ENCODE measurements at regions not wholly inside any gene's neighbourhood (a gene's known extent, or its start where the extent isn't known, plus 50 kb on each side); places are given as distances from the start of the nearest gene placed in this dataset.

DNA sequence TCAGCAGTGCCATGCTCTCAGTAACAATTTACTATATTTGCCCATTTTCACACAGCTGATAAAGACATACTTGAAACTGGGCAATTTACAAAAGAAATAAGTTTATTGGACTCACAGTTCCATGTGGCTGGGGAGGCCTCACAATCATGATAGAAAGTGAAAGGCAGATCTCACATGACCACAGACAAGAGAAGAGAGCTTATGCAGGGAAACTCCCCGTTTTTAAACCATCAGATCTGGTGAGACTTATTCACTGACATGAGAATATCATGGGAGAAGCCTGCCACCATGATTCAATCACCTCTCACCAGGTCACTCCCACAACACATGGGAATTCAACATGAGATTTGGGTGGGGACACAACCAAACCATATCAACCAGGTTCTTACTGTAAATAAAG, 112.1 kb upstream of the C1orf87 start:
- H3K36me3 ChIP-seq (ENCODE audit: insufficient read depth) = no peaks in the 10 kb centered on the region
- 44% methylated on average over 1 of the region's 1 CpG for WGBS
- no peak overlapping the region for H3K4me3 ChIP-seq (ENCODE audit: low read depth, low read length)
- no peak overlapping the region for H3K27ac ChIP-seq (ENCODE audit: low read depth)
- DNase-seq (ENCODE audit: extremely low spot score) = no peak
- no peaks in the 10 kb centered on the region for H3K4me1 ChIP-seq (ENCODE audit: insufficient read depth)

DNA sequence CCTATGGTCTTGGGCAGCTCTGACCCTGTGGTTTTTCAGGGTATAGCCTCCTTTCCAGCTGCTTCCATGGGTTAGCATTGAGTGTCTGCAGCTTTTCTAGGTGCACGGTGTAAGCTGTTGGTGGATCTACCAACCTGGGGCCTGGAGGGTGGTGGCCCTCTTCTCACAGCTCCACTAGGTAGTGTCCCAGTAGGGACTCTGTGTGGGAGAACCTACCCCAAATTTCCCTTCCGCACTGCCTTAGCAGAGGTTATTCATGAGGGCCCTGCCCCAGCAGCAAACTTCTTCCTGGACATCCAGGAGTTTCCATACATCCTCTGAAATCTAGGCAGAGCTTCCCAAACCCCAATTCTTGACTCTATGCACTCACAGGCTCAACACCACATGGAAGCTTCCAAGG, 111.0 kb upstream of the C1orf87 start:
- Histone ChIP-seq H3K36me3 (ENCODE audit: insufficient read depth) (no peaks in the 10 kb centered on the region), H3K27ac (ENCODE audit: low read depth) (no peak overlapping the region), H3K4me1 (ENCODE audit: insufficient read depth) (no peaks in the 10 kb centered on the region), H3K4me3 (ENCODE audit: low read depth, low read length) (no peak overlapping the region)
- DNase-seq (ENCODE audit: extremely low spot score) = no peak
- WGBS = 97% methylated on average over 2 of the region's 2 CpGs

DNA sequence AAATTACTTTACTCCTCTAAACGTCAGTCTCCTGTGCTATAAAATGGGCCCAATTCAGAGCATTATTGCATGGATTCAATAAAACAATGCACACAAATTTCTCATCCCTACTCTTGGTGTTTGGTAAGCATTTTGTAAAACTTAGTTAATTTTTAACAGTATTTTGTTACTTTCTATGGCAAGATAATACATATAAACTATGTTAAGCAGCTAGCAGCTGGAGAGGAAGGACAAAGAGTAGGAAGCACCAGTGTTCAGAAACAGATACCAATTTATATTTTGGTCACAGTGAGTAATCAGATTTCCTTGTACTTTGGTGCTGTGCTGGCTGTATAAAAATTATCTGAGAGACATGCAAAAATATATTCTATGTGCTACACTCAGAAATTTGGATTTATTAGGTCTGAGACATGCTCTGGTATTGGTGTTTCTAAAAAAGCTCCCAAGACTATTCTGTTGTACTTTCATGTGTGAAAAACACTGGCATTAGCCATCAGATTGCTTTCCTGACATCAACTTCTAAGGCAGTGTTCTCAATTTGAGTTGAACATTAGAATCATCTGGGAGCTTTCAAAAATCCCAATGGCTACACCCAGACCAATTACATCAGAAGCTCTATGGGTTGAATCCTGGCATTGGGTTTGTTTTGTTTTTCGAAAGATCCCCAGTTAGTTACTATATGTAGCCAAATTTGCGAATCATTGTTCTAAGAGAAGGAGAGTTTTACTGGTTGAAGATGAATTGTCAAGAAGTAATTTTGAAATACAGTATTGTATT, 100.3 kb upstream of the C1orf87 start:
- no peaks in the 10 kb centered on the region for H3K4me1 ChIP-seq (ENCODE audit: insufficient read depth)
- WGBS = 87% methylated on average over 3 of the region's 3 CpGs
- no peak overlapping the region for H3K4me3 ChIP-seq (ENCODE audit: low read depth, low read length)
- H3K36me3 ChIP-seq (ENCODE audit: insufficient read depth) = no peaks in the 10 kb centered on the region
- no peak for DNase-seq (ENCODE audit: extremely low spot score)
- H3K27ac ChIP-seq (ENCODE audit: low read depth) = no peak overlapping the region

DNA sequence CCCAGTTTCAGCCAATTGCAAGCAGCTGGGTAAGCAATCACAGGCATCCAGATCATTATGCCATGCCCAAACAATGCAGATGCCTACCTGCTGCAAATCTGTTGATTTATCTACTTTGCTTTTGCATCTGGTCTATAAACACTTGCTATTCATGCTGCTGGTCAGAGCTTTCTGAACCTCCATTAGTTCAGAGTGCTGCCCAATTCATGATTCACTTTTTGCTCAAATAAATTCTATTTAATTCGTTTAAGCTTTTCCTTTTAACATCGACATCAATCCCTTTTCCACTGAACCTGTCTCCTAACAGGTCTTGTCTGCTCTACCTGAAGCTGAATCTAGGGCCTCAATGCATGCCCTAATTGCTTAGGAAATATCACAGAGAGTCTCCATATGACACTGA, 99.4 kb upstream of the C1orf87 start:
- DNase-seq (ENCODE audit: extremely low spot score) = no peak

DNA sequence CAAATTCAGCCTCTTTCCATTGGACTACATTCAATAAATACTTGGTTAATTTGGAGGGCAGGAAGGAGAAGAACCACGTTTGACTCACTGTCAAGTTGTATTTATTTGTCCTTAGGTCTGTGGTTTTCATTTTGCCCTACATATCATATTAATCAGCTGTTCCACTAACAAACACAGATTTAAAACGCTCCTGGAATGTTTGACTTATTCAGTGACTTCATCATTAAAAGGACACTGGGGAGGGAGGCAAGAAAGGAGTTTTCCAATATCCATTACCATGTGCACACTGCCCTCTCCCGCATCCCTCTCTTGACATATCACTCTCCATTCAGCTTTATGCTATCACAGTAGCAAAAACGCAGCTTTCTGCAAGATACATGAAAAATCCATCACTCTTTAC, 98.2 kb upstream of the C1orf87 start:
- 59% methylated on average over 4 of the region's 4 CpGs for WGBS
- Histone ChIP-seq H3K27ac (ENCODE audit: low read depth) (no peak overlapping the region), H3K4me3 (ENCODE audit: low read depth, low read length) (no peak overlapping the region), H3K36me3 (ENCODE audit: insufficient read depth) (no peaks in the 10 kb centered on the region), H3K4me1 (ENCODE audit: insufficient read depth) (no peaks in the 10 kb centered on the region)
- DNase-seq (ENCODE audit: extremely low spot score) = no peak

More for the DNA sequence above, 99.4 kb upstream of the C1orf87 start:
- H3K4me3 ChIP-seq (ENCODE audit: low read depth, low read length) = no peak overlapping the region
- no peaks in the 10 kb centered on the region for H3K36me3 ChIP-seq (ENCODE audit: insufficient read depth)
- WGBS = 95% methylated on average over 2 of the region's 2 CpGs
- no peak overlapping the region for H3K27ac ChIP-seq (ENCODE audit: low read depth)
- no peaks in the 10 kb centered on the region for H3K4me1 ChIP-seq (ENCODE audit: insufficient read depth)

DNA sequence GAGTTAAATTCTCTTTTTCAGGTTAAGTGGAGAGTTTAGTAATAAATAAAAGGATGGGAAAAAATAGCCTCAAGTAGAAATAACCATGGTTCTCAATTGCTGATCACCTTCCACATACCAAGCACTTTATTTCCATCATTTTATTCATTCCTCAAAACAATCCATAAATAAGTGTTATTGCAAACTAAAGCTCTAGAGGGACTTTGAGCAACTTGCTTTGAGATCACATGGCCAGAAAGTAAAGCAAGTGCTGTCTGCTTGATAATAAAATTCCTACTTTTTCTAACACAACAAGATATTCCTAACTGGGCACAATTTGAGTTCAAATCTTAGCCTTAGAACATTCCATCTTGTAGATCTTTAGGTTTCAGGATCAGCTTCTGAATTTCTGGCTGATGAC, 97.1 kb upstream of the C1orf87 start:
- Histone ChIP-seq H3K4me1 (ENCODE audit: insufficient read depth) (no peaks in the 10 kb centered on the region), H3K4me3 (ENCODE audit: low read depth, low read length) (no peak overlapping the region), H3K36me3 (ENCODE audit: insufficient read depth) (no peaks in the 10 kb centered on the region), H3K27ac (ENCODE audit: low read depth) (no peak overlapping the region)
- DNase-seq (ENCODE audit: extremely low spot score) = no peak

DNA sequence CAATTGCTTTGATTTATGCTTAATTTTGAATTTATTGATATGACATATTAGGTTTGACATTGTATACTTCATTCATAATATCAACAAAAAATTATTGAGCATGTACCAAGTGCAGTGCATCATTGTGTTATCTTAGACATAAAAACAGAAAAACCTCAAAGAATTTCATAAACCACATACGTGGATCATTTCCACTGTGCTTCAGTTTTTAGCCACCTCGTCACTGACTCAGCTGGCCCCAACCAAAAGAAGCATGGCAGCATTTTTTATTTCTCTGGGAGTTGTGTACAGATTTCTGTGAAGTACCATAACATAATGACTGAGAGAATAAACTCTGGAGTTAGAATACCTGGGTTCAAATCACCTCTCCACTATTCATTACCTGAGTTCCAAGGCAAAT, 95.6 kb upstream of the C1orf87 start:
- WGBS = 56% methylated on average over 2 of the region's 2 CpGs
- DNase-seq (ENCODE audit: extremely low spot score) = no peak

DNA sequence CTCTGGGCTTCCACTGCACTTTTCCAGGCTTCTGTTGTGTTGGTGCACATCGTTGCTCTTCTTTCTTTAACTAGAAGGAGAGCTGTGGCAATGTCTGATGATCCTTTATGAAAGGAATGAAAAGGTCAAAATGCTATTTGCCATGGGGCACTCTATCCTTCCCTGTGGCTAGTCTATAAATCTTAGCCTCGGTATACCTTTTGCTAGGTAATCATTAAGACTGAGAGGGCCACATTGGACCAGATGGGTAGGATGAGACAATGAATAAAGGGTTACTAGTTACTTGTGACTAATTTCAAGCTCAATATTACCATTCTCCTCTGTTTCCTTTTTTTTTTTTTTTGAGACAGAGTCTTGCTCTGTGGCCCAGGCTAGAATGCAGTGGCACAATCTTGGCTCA, 89.4 kb upstream of the C1orf87 start:
- Histone ChIP-seq H3K27ac (ENCODE audit: low read depth) (no peak overlapping the region), H3K36me3 (ENCODE audit: insufficient read depth) (no peaks in the 10 kb centered on the region), H3K4me1 (ENCODE audit: insufficient read depth) (no peaks in the 10 kb centered on the region), H3K4me3 (ENCODE audit: low read depth, low read length) (no peak overlapping the region)
- WGBS = 83% methylated on average over 2 of the region's 2 CpGs
- no peak for DNase-seq (ENCODE audit: extremely low spot score)

More for the DNA sequence above, 95.6 kb upstream of the C1orf87 start:
- Histone ChIP-seq H3K4me3 (ENCODE audit: low read depth, low read length) (no peak overlapping the region), H3K27ac (ENCODE audit: low read depth) (no peak overlapping the region), H3K36me3 (ENCODE audit: insufficient read depth) (no peaks in the 10 kb centered on the region), H3K4me1 (ENCODE audit: insufficient read depth) (no peaks in the 10 kb centered on the region)

DNA sequence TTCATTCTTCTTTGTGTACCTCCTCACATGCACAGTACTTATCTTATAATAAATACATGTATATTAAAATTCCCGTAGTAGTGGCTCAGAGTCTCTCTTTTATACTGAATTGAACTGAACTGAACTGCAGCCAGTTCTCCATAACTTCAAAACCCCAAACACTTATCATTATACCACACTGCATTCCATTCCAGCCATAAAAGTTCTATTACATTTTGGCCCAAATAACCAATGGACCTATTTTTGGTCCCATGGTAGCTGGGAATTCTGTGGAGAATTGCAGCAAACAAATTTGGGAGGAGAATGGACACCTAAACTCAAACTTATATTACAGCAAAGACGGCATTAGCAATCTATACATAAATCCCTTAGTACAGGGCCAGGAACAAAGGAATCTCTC, 86.6 kb upstream of the C1orf87 start:
- DNase-seq (ENCODE audit: extremely low spot score) = no peak
- WGBS = 61% methylated on average over 2 of the region's 2 CpGs
- Histone ChIP-seq H3K4me1 (ENCODE audit: insufficient read depth) (no peaks in the 10 kb centered on the region), H3K27ac (ENCODE audit: low read depth) (no peak overlapping the region), H3K36me3 (ENCODE audit: insufficient read depth) (no peaks in the 10 kb centered on the region), H3K4me3 (ENCODE audit: low read depth, low read length) (no peak overlapping the region)

DNA sequence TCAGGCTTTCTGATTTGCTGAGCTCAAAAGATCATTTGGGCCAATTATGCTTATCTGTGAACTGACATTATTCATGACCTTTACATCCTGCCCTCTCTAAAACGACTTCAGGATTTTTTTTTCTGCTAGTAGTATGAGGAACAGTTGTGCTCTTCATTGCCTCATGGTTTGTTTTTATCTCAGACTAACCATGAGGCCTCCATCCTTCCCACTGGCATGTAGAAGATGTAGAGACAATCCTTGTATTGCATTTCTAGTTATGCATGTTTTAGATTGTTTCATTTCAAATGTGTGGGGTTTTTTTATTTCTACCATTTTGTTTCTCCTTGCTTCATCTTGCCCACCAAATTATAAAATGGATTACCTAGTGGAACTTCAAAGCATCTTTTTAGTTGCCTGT, 82.8 kb upstream of the C1orf87 start:
- 16% methylated on average over 1 of the region's 1 CpG for WGBS
- DNase-seq (ENCODE audit: extremely low spot score) = no peak
- no peak overlapping the region for H3K27ac ChIP-seq (ENCODE audit: low read depth)
- no peaks in the 10 kb centered on the region for H3K4me1 ChIP-seq (ENCODE audit: insufficient read depth)
- no peak overlapping the region for H3K4me3 ChIP-seq (ENCODE audit: low read depth, low read length)
- H3K36me3 ChIP-seq (ENCODE audit: insufficient read depth) = no peaks in the 10 kb centered on the region

DNA sequence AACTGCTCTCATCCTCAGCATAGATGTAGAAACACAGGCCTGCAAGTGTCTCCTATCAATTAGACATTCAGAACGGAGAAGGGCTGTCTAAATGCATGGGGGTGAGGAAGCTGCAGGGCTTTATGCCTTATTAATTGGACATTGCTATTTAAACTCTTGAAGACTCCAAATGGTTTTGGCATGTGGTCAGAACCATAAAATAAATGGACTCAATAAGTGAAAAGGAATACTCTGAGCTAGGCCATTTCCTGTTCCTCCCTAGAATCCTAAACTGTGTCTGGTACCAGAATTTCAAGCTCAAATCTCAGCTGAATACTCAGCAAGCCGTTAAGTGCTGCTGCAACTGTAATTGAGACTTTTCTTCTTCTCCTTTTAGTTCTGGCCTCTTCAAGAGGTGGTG, 80.4 kb upstream of the C1orf87 start:
- DNase-seq (ENCODE audit: extremely low spot score) = peak; percentile 50
- Histone ChIP-seq H3K36me3 (ENCODE audit: insufficient read depth) (no peaks in the 10 kb centered on the region), H3K4me3 (ENCODE audit: low read depth, low read length) (no peak overlapping the region), H3K4me1 (ENCODE audit: insufficient read depth) (no peaks in the 10 kb centered on the region), H3K27ac (ENCODE audit: low read depth) (no peak overlapping the region)
- 78% methylated on average over 2 of the region's 2 CpGs for WGBS

DNA sequence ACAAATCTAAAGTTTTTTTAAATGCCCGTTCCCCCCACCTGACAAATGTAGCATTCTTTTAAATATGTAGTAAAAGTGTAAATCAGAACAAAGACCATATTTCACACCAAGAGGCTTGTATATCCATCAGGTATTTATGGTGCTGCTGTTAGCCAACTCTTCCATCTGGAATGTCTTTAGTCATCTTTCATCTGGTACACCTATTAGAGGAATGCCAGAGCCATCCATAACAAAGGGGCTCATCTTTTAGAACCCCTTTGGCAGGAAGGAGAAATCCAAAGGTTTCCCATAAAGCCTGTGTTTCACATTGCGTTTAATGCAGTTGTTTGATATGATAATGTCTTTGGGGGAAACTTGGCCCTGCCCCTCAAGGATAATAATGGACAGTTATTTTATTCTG, 79.3 kb upstream of the C1orf87 start:
- H3K27ac ChIP-seq (ENCODE audit: low read depth) = no peak overlapping the region
- no peaks in the 10 kb centered on the region for H3K36me3 ChIP-seq (ENCODE audit: insufficient read depth)
- no peak overlapping the region for H3K4me3 ChIP-seq (ENCODE audit: low read depth, low read length)
- DNase-seq (ENCODE audit: extremely low spot score) = no peak
- H3K4me1 ChIP-seq (ENCODE audit: insufficient read depth) = no peaks in the 10 kb centered on the region
- 74% methylated on average over 2 of the region's 2 CpGs for WGBS

DNA sequence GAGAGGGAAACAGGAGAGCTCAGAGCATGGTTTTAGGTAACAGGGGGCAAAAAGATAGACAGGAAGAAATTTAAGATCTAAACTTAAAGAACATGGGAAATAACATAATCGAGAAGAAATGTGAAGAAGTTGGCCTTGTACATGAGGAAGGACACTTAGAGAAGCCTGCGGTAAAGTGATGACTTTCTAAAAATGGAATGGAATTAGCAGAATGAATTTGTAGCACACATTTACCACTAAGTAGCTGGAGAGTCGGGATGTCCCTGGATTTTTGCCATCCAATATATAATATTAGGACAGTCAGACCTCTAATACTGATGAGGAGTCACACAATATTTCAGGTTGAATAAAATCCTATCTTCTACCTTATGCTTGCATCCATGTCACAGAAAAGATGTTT, 77.7 kb upstream of the C1orf87 start:
- H3K27ac ChIP-seq (ENCODE audit: low read depth) = no peak overlapping the region
- no peaks in the 10 kb centered on the region for H3K4me1 ChIP-seq (ENCODE audit: insufficient read depth)
- WGBS = 82% methylated on average over 3 of the region's 3 CpGs
- DNase-seq (ENCODE audit: extremely low spot score) = no peak
- H3K4me3 ChIP-seq (ENCODE audit: low read depth, low read length) = no peak overlapping the region
- H3K36me3 ChIP-seq (ENCODE audit: insufficient read depth) = no peaks in the 10 kb centered on the region

DNA sequence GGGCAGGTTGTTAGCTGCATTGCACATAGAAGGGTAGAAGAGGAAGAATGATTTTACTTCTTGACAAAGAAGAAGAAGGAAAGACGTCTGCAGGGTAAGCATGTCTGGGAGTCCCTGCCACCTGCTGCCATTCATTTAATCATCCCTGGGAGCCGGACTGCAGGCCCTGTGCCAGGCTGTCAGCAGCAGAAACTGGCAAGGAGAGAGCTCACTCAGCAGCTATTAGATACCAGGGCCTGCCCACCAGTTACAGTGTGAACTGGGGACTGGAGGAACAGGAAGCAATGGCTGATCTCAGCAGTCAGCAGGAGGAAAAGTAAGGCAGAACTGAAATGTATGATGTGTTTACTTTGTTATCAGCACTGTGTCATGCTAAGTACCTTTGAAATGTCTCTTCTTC, 75.7 kb upstream of the C1orf87 start:
- no peaks in the 10 kb centered on the region for H3K36me3 ChIP-seq (ENCODE audit: insufficient read depth)
- no peaks in the 10 kb centered on the region for H3K4me1 ChIP-seq (ENCODE audit: insufficient read depth)
- no peak overlapping the region for H3K4me3 ChIP-seq (ENCODE audit: low read depth, low read length)
- no peak overlapping the region for H3K27ac ChIP-seq (ENCODE audit: low read depth)
- no peak for DNase-seq (ENCODE audit: extremely low spot score)
- WGBS = 47% methylated on average over 2 of the region's 2 CpGs

DNA sequence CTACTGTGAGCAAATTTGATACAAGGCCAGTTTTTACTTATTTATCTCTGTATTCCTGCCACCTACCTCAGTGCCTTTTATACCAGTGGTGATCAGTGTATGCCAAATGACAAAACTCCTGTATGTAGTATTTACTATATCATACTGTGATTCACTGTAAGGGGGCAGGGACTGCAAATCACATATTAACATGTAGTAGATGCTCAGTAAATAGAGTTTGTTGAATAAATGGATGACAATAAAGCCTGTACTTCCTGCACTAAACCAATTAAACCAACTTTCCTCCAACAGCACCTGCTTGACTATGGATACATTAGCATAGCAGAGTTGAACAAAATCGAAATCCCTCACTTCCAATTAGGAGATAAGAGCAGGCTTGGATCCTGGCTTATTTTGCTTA, 73.3 kb upstream of the C1orf87 start:
- Histone ChIP-seq H3K36me3 (ENCODE audit: insufficient read depth) (no peaks in the 10 kb centered on the region), H3K4me1 (ENCODE audit: insufficient read depth) (no peaks in the 10 kb centered on the region), H3K4me3 (ENCODE audit: low read depth, low read length) (no peak overlapping the region), H3K27ac (ENCODE audit: low read depth) (no peak overlapping the region)
- 72% methylated on average over 1 of the region's 1 CpG for WGBS
- no peak for DNase-seq (ENCODE audit: extremely low spot score)
